ENCODE measurements at regions not wholly inside any gene's neighbourhood (a gene's known extent, or its start where the extent isn't known, plus 50 kb on each side); places are given as distances from the start of the nearest gene placed in this dataset.

DNA sequence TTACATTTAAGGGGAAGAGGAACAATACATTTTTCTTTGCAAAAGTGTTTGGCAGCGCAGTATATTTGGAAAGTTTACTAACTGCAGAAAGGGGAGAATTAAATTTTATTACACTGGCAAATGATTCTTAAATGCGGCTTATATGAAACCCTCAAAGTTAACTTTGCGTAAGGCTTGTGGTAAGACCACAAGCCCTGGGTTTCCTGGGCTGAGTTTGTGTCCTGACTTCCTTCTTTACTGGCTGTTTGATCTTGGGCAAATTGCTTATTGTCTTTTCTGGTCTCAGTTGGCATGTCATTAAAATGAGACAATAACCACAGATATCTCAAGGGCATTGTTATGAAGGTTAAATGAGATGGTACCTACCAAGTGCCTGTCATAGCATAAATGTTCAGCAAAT lies 106.8 kb downstream of the GLRX3 start:
- DNase-seq (ENCODE audit: low spot score) = no peak
- no peaks in the 10 kb centered on the region for H3K27me3 Mint-ChIP-seq (ENCODE audit: insufficient read depth, low read depth, poor library complexity)
- TF ChIP-seq, protein P1, sequence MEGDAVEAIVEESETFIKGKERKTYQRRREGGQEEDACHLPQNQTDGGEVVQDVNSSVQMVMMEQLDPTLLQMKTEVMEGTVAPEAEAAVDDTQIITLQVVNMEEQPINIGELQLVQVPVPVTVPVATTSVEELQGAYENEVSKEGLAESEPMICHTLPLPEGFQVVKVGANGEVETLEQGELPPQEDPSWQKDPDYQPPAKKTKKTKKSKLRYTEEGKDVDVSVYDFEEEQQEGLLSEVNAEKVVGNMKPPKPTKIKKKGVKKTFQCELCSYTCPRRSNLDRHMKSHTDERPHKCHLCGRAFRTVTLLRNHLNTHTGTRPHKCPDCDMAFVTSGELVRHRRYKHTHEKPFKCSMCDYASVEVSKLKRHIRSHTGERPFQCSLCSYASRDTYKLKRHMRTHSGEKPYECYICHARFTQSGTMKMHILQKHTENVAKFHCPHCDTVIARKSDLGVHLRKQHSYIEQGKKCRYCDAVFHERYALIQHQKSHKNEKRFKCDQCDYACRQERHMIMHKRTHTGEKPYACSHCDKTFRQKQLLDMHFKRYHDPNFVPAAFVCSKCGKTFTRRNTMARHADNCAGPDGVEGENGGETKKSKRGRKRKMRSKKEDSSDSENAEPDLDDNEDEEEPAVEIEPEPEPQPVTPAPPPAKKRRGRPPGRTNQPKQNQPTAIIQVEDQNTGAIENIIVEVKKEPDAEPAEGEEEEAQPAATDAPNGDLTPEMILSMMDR (conservative IDR thresholded peaks at IDR 0.05; ENCODE audit: low read depth in 2 of 2) = no peak
- TF ChIP-seq, protein P2, sequence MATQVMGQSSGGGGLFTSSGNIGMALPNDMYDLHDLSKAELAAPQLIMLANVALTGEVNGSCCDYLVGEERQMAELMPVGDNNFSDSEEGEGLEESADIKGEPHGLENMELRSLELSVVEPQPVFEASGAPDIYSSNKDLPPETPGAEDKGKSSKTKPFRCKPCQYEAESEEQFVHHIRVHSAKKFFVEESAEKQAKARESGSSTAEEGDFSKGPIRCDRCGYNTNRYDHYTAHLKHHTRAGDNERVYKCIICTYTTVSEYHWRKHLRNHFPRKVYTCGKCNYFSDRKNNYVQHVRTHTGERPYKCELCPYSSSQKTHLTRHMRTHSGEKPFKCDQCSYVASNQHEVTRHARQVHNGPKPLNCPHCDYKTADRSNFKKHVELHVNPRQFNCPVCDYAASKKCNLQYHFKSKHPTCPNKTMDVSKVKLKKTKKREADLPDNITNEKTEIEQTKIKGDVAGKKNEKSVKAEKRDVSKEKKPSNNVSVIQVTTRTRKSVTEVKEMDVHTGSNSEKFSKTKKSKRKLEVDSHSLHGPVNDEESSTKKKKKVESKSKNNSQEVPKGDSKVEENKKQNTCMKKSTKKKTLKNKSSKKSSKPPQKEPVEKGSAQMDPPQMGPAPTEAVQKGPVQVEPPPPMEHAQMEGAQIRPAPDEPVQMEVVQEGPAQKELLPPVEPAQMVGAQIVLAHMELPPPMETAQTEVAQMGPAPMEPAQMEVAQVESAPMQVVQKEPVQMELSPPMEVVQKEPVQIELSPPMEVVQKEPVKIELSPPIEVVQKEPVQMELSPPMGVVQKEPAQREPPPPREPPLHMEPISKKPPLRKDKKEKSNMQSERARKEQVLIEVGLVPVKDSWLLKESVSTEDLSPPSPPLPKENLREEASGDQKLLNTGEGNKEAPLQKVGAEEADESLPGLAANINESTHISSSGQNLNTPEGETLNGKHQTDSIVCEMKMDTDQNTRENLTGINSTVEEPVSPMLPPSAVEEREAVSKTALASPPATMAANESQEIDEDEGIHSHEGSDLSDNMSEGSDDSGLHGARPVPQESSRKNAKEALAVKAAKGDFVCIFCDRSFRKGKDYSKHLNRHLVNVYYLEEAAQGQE (IDR thresholded peaks at IDR 0.05; ENCODE audit: unreplicated experiment) = no peak
- no peak for TF ChIP-seq NANOG (IDR thresholded peaks at IDR 0.05; ENCODE audit: borderline replicate concordance)
- no peak for TF ChIP-seq JUNB (IDR thresholded peaks at IDR 0.05; ENCODE audit: unreplicated experiment)
- no peak for TF ChIP-seq POLR2AphosphoS5 (IDR thresholded peaks at IDR 0.05; ENCODE audit: low read depth)
- TF ChIP-seq, protein P3, sequence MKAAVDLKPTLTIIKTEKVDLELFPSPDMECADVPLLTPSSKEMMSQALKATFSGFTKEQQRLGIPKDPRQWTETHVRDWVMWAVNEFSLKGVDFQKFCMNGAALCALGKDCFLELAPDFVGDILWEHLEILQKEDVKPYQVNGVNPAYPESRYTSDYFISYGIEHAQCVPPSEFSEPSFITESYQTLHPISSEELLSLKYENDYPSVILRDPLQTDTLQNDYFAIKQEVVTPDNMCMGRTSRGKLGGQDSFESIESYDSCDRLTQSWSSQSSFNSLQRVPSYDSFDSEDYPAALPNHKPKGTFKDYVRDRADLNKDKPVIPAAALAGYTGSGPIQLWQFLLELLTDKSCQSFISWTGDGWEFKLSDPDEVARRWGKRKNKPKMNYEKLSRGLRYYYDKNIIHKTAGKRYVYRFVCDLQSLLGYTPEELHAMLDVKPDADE (IDR thresholded peaks at IDR 0.05) = no peak
- no peak for TF ChIP-seq STAT1 (IDR thresholded peaks at IDR 0.05; ENCODE audit: unreplicated experiment)
- TF ChIP-seq ZNF114 (CRISPR knock-in tag; IDR thresholded peaks at IDR 0.05) = no peak
- no peaks in the 10 kb centered on the region for H3K9me2 ChIP-seq (ENCODE audit: insufficient read depth)
- no peak overlapping the region for H3K27ac ChIP-seq (ENCODE audit: low read depth)
- H4K20me1 ChIP-seq (replicated peaks; ENCODE audit: insufficient read depth) = no peaks in the 10 kb centered on the region
- no peaks in the 10 kb centered on the region for H3K27me3 ChIP-seq (ENCODE audit: insufficient read depth)
- no peak overlapping the region for H3K4me3 ChIP-seq
- no peaks in the 10 kb centered on the region for H3K79me2 ChIP-seq (replicated peaks; ENCODE audit: insufficient read depth)
- H3K4me1 ChIP-seq (ENCODE audit: insufficient read depth) = no peaks in the 10 kb centered on the region
- no peaks in the 10 kb centered on the region; the same call in 1 of the 2 replicates for H3K36me3 ChIP-seq (ENCODE audit: insufficient read depth)
- no peak overlapping the region for H3K4me2 ChIP-seq
- H3K4me3 Mint-ChIP-seq = no peak overlapping the region
- peaks cover 95% of the 10 kb centered on the region for H3K9me3 Mint-ChIP-seq
- H2AFZ ChIP-seq = no peak overlapping the region
- H3F3A ChIP-seq (replicated peaks; ENCODE audit: low read depth) = no peaks in the 10 kb centered on the region
- H3K27ac Mint-ChIP-seq = no peak overlapping the region
- ATAC-seq = no peak
- H3K4me1 Mint-ChIP-seq = no peaks in the 10 kb centered on the region
- peaks cover 39% of the 10 kb centered on the region for H3K36me3 Mint-ChIP-seq (ENCODE audit: low read depth)

Data from GM23338 (cell line).